ENCODE measurements at regions not wholly inside any gene's neighbourhood (a gene's known extent, or its start where the extent isn't known, plus 50 kb on each side); places are given as distances from the start of the nearest gene placed in this dataset.

DNA sequence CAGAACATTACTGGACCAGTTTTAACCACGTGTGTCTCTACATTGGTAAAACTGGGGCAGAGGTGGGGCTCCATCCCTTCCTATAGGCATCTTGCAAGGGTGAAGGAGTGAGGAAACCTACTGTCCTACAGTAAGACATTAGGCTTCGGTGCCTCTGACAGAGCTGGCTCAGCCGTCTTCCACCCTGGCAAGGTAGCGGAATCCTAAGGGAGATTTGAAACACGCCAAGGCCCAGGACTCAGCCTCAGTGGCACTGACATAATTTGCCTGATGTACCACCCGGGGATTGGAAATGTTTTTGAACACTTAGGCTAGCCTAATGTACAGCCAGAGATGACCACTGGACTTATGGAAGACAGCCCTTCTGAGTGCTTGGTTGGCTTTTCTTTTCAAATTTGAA is 329.7 kb upstream of the IRX1 start:
- TF ChIP-seq, protein P1, sequence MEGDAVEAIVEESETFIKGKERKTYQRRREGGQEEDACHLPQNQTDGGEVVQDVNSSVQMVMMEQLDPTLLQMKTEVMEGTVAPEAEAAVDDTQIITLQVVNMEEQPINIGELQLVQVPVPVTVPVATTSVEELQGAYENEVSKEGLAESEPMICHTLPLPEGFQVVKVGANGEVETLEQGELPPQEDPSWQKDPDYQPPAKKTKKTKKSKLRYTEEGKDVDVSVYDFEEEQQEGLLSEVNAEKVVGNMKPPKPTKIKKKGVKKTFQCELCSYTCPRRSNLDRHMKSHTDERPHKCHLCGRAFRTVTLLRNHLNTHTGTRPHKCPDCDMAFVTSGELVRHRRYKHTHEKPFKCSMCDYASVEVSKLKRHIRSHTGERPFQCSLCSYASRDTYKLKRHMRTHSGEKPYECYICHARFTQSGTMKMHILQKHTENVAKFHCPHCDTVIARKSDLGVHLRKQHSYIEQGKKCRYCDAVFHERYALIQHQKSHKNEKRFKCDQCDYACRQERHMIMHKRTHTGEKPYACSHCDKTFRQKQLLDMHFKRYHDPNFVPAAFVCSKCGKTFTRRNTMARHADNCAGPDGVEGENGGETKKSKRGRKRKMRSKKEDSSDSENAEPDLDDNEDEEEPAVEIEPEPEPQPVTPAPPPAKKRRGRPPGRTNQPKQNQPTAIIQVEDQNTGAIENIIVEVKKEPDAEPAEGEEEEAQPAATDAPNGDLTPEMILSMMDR (IDR thresholded peaks at IDR 0.05): no peak
- TF ChIP-seq EZH2 (IDR thresholded peaks at IDR 0.05; ENCODE audit: borderline replicate concordance, insufficient read depth, low read depth, low read length, poor library complexity, severe bottlenecking): no peak
- no peak overlapping the region for H3K27ac ChIP-seq (ENCODE audit: low read length in 2 of 2)
- no peak overlapping the region for H3K4me2 ChIP-seq (replicated peaks; ENCODE audit: low read depth, low read length, poor library complexity, severe bottlenecking)
- ChIA-PET POLR2A (no interaction called here), CTCF (no interaction called here)
- Mint-ChIP-seq H3K27me3 (no peaks in the 10 kb centered on the region), H3K9me3 (ENCODE audit: insufficient read depth) (peaks cover 5% of the 10 kb centered on the region), H3K4me3 (no peak overlapping the region), H3K4me1 (no peaks in the 10 kb centered on the region), H3K27ac (no peak overlapping the region)
- no peak overlapping the region for H3K9ac ChIP-seq (ENCODE audit: low read length)
- no peak overlapping the region for H2AFZ ChIP-seq (ENCODE audit: insufficient read depth, low read depth, low read length, poor library complexity, severe bottlenecking)
- no peaks in the 10 kb centered on the region for H3K79me2 ChIP-seq (ENCODE audit: control insufficient read depth, insufficient read depth, low read length)
- no peaks in the 10 kb centered on the region for H4K20me1 ChIP-seq (ENCODE audit: control insufficient read depth, insufficient read depth, low read length, poor library complexity, severe bottlenecking)
- DNase-seq (no peak), ATAC-seq (ENCODE audit: low read depth) (no peak)
- H3K4me1 ChIP-seq (ENCODE audit: control insufficient read depth in 2 of 2, insufficient read depth in 2 of 2, low read length in 2 of 2): no peaks in the 10 kb centered on the region
- H3K9me3 ChIP-seq (ENCODE audit: control extremely low read depth in 1 of 3, control insufficient read depth in 2 of 3, insufficient read depth in 1 of 3, low read length in 2 of 3): peaks cover 0 to 51% (median 0%) of the 10 kb centered on the region in 3 donors
- 100% methylated on average over 5 of the region's 6 CpGs for WGBS (ENCODE audit: insufficient coverage)
- H3K27me3 ChIP-seq (replicated peaks in 1 of 4; ENCODE audit: control extremely low read depth in 1 of 4, control insufficient read depth in 3 of 4, insufficient read depth in 4 of 4, low read length in 3 of 4): no peaks in the 10 kb centered on the region
- no peaks in the 10 kb centered on the region for H3K36me3 ChIP-seq (replicated peaks in 1 of 2; ENCODE audit: control extremely low read depth in 1 of 2, control insufficient read depth in 1 of 2, extremely low read depth in 1 of 2, insufficient read depth in 2 of 2, low read length in 1 of 2)
- H3K4me3 ChIP-seq (ENCODE audit: control extremely low read depth in 1 of 5, extremely low read depth in 1 of 5, insufficient read depth in 1 of 5, low read depth in 2 of 5, low read length in 4 of 5): no peak overlapping the region
- intact Hi-C loops (cut with micrococcal nuclease): no loop called here

DNA sequence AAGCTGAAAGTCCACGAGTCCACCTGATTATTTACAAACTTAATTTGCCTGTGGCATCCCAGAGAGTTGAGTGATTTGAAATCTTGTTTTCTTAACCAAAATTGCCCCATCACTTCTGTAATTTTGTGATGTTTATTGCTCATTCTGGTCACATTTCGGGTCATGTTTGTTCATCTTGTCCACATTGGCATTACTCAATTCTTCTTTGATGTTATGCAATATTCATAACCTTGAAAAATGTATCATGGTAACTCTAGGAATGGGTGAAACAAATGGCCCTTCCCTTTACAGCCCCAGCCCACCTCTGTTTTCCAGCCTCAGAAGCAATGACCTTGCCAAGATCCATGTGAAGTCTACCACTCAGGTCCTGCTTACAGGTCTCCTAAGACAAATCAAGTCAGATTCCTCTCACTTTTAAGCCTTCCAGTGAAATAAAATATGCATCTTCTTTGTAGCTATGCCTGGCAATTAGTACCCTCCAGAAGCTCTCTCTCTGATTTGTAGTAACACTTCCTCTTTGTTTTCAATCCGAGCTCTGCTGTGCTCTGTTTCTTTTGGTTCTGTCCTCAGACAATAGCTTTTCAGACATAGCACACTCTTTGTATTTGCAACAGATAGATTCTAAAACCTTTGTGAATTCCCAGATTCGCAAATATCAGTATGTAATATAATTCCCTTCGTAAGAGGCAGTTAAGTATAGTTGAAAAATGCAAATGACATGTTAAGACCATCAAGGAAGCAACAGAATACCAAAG is 330.3 kb upstream of the IRX1 start:
- no peaks in the 10 kb centered on the region for H3K79me2 ChIP-seq (ENCODE audit: control insufficient read depth, insufficient read depth, low read length)
- no peak overlapping the region for H3K27ac ChIP-seq (ENCODE audit: low read length in 2 of 2)
- CTCF ChIA-PET: no interaction called here
- H4K20me1 ChIP-seq (ENCODE audit: control insufficient read depth, insufficient read depth, low read length, poor library complexity, severe bottlenecking): no peaks in the 10 kb centered on the region
- Mint-ChIP-seq H3K4me3 (no peak overlapping the region), H3K27ac (no peak overlapping the region), H3K4me1 (no peaks in the 10 kb centered on the region), H3K27me3 (no peaks in the 10 kb centered on the region), H3K9me3 (ENCODE audit: insufficient read depth) (peaks cover 5% of the 10 kb centered on the region)
- no peaks in the 10 kb centered on the region for H3K4me1 ChIP-seq (ENCODE audit: control insufficient read depth in 2 of 2, insufficient read depth in 2 of 2, low read length in 2 of 2)
- TF ChIP-seq EZH2 (IDR thresholded peaks at IDR 0.05; ENCODE audit: borderline replicate concordance, insufficient read depth, low read depth, low read length, poor library complexity, severe bottlenecking): no peak
- TF ChIP-seq, protein P1 (IDR thresholded peaks at IDR 0.05): no peak
- no peaks in the 10 kb centered on the region for H3K27me3 ChIP-seq (replicated peaks in 1 of 4; ENCODE audit: control extremely low read depth in 1 of 4, control insufficient read depth in 3 of 4, insufficient read depth in 4 of 4, low read length in 3 of 4)
- no peak overlapping the region for H3K4me2 ChIP-seq (replicated peaks; ENCODE audit: low read depth, low read length, poor library complexity, severe bottlenecking)
- no CpG with 5 or more reads among the region's 5 CpGs for WGBS (ENCODE audit: insufficient coverage)
- POLR2A ChIA-PET: no interaction called here
- H3K9me3 ChIP-seq (ENCODE audit: control extremely low read depth in 1 of 3, control insufficient read depth in 2 of 3, insufficient read depth in 1 of 3, low read length in 2 of 3): peaks cover 0 to 48% (median 0%) of the 10 kb centered on the region in 3 donors
- intact Hi-C loops (cut with micrococcal nuclease): no loop called here
- H3K4me3 ChIP-seq (ENCODE audit: control extremely low read depth in 1 of 5, extremely low read depth in 1 of 5, insufficient read depth in 1 of 5, low read depth in 2 of 5, low read length in 4 of 5): no peak overlapping the region
- no peak overlapping the region for H3K9ac ChIP-seq (ENCODE audit: low read length)
- H3K36me3 ChIP-seq (replicated peaks in 1 of 2; ENCODE audit: control extremely low read depth in 1 of 2, control insufficient read depth in 1 of 2, extremely low read depth in 1 of 2, insufficient read depth in 2 of 2, low read length in 1 of 2): no peaks in the 10 kb centered on the region
- DNase-seq (no peak), ATAC-seq (ENCODE audit: low read depth) (no peak)
- no peak overlapping the region for H2AFZ ChIP-seq (ENCODE audit: insufficient read depth, low read depth, low read length, poor library complexity, severe bottlenecking)
